Stimulated activated naive CD8-positive, alpha-beta T cell treated with anti-CD3 and anti-CD28 coated beads, Interleukin-15, Interleukin-2, amounts not matched to agents 100 U/mL and 50 U/mL, for 24 hours (primary cell): ENCODE measurements at regions not wholly inside any gene's neighbourhood (a gene's known extent, or its start where the extent isn't known, plus 50 kb on each side); places are given as distances from the start of the nearest gene placed in this dataset.

Experiments
- ATAC-seq: fragments of 150-1000 bp; cut with Tn5 transposase; one replicate; pipeline ENCODE4 v1.10.0; 2021
- DNase-seq: peaks from one replicate; pipeline ENCODE4 v3.0.0; 2021

- ATAC-seq (no peak), DNase-seq (no peak)
These were observed 111.1 kb upstream of the ARHGAP5 start for GRCh38 chr14:31965735-31966598.

GRCh38 chr14:31966896-31967668 is 110.0 kb upstream of the ARHGAP5 start:
- DNase-seq: no peak
- ATAC-seq: no peak

GRCh38 chr14:31967669-31967975 is 109.5 kb upstream of the ARHGAP5 start:
- ATAC-seq: no peak
- no peak for DNase-seq

- DNase-seq (no peak), ATAC-seq (no peak)
These were observed 108.8 kb upstream of the ARHGAP5 start for GRCh38 chr14:31968107-31968810.

- ATAC-seq (no peak), DNase-seq (no peak)
These were observed 108.0 kb upstream of the ARHGAP5 start for GRCh38 chr14:31968956-31969698.

- DNase-seq (no peak), ATAC-seq (no peak)
These were observed 107.3 kb upstream of the ARHGAP5 start for GRCh38 chr14:31969699-31970240.

- DNase-seq (no peak), ATAC-seq (no peak)
These were observed 106.4 kb upstream of the ARHGAP5 start for GRCh38 chr14:31970744-31971143.

GRCh38 chr14:31971612-31972011 is 105.5 kb upstream of the ARHGAP5 start:
- no peak for ATAC-seq
- no peak for DNase-seq

- DNase-seq: no peak
- no peak for ATAC-seq
These were observed 100.0 kb upstream of the ARHGAP5 start for GRCh38 chr14:31977001-31977556.

- DNase-seq (no peak), ATAC-seq (no peak)
These were observed 98.7 kb upstream of the ARHGAP5 start for GRCh38 chr14:31978423-31978822.

- ATAC-seq: no peak
- DNase-seq: no peak
These were observed 94.5 kb upstream of the ARHGAP5 start for GRCh38 chr14:31982642-31983041.

- no peak for DNase-seq
- ATAC-seq: no peak
These were observed 90.7 kb upstream of the ARHGAP5 start for GRCh38 chr14:31986405-31986804.

GRCh38 chr14:31987721-31988120 is 89.4 kb upstream of the ARHGAP5 start:
- no peak for ATAC-seq

GRCh38 chr14:31988244-31988643 is 88.9 kb upstream of the ARHGAP5 start:
- ATAC-seq (no peak), DNase-seq (no peak)

More at GRCh38 chr14:31987721-31988120, 89.4 kb upstream of the ARHGAP5 start:
- DNase-seq: no peak

GRCh38 chr14:31990183-31990857 is 86.8 kb upstream of the ARHGAP5 start:
- no peak for DNase-seq
- ATAC-seq: no peak

- ATAC-seq (no peak), DNase-seq (no peak)
These were observed 86.1 kb upstream of the ARHGAP5 start for GRCh38 chr14:31990926-31991572.

- DNase-seq (no peak), ATAC-seq (no peak)
These were observed 85.1 kb upstream of the ARHGAP5 start for GRCh38 chr14:31992011-31992447.

GRCh38 chr14:31993521-31993951 is 83.6 kb upstream of the ARHGAP5 start:
- ATAC-seq (no peak), DNase-seq (no peak)

GRCh38 chr14:31994391-31995033 is 82.6 kb upstream of the ARHGAP5 start:
- ATAC-seq (no peak), DNase-seq (no peak)

GRCh38 chr14:32003585-32003984 is 73.5 kb upstream of the ARHGAP5 start:
- DNase-seq: no peak
- no peak for ATAC-seq
